NCI-H2107 treated with DMSO at 0.1 percent for 48 hours (cell line): ENCODE measurements at regions not wholly inside any gene's neighbourhood (a gene's known extent, or its start where the extent isn't known, plus 50 kb on each side); places are given as distances from the start of the nearest gene placed in this dataset.
"Not testable (repeated sequence)": the region's sequence is repeated elsewhere in the genome, so short reads cannot be mapped to it uniquely, and the experiment has no call there.

Experiments
- DNase-seq: peaks from one replicate; lab custom pipeline; 2025; ENCODE audit not compliant: unreplicated experiment; lab: John Stamatoyannopoulos, UW

DNA sequence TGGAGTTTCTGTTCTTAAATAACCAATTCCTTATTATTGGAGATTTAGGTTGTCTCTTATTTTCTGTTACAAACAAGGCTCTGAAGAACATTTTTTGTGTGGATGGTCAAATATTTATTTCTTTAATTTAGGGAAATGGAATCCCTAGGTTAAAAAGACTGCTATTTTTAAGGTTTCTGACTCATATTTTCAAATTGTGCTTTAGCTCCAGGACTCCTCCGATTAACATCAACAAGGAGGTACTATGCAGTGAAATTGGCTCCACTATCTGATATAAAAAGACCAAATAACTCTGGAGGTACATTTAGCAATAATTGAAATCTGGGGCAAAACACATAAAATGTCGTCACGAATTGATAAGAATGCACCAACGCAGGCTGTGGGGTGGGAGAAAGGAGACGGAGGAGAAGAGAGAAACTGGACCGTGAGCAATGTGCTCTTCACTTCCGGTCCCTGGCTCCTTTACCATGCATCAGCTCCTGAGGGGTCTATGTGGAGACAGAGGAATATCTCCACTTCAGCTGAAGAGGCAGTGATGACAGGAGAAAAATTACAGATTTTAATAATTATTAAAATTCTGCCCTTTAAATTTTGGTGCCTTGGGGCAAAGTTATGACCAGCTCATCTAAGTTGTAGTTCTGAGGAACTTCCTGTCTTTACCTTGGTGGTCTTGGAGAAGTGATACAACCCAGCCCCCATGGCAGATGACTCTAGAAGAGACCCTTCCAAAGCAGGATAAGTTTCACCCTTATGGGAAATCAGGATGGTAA is 90.2 kb upstream of the BTG1 start:
- DNase-seq = no peak

DNA sequence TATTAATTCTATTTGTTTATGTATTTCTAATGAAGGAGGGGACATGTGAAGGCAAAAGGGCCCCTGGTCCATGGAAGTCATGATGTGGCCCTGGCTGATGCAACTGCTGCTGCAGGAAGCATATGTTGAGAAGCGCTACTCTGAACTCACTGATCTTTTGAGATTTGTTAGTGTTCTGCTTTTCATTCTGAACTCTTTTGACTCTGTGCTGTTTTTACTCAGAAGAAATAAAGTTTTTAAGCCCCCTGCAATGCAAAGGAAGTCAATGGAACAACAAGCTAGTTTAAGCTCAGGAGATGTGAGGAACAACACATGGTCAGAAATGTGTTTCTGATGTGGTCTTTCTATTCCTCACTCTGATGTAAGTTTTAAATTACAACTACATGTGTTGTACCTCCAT is 88.9 kb upstream of the BTG1 start:
- no peak for DNase-seq

DNA sequence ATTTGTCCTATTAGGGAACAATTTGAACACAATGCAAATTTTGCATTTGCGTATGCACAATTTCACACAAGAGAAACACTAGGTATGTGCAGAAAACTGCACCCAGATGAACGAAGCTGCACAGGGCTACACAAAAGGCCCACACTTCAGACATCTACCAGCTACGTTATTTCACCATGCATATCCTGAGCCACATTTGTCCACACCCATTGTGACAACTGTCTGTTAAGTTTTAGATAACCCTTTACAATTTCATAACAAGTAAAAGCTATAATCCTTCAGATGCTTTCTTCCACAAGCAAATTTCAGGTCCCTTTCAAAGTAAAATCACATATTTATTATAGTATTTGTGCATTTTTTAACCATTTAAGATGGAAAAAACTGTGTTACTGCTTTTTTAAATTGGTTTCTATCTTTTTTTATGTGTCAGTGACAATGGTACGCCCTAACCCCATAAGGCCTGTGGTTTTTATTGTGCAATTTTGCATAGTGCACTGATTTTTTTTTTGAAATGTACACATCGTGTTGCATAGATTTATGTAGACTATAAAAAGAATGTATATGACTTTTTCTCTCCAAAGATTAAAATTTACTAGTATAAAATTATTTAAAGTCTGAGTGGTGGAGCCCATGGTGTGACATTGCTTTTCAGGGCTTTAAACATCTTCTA is 87.8 kb upstream of the BTG1 start:
- no peak for DNase-seq

DNA sequence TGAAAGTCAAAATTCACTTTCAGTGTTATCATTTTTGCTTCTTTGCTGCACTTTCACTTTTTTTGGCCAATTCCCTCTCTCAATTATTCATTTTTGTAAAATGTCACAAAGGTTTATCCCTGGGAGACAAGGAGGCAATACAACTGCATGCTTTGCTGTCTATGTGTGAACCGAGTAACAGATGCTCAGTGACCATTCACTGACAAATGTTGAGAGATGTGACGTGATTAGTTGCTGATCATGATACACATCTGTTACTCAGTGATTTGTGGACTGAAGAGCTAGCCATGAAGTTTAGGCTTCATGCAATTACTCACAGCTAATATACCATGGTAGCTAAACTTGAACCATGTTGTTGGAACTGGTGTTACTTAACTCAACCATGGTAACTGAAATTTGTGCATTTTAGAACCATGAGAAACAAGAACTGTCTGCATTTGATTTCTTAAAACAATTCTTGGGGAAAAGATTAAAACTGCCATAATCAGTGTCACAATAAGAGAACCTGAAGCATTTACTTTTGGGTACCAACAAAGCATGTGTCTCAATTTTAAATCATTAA is 86.8 kb upstream of the BTG1 start:
- DNase-seq = not testable (repeated sequence)

DNA sequence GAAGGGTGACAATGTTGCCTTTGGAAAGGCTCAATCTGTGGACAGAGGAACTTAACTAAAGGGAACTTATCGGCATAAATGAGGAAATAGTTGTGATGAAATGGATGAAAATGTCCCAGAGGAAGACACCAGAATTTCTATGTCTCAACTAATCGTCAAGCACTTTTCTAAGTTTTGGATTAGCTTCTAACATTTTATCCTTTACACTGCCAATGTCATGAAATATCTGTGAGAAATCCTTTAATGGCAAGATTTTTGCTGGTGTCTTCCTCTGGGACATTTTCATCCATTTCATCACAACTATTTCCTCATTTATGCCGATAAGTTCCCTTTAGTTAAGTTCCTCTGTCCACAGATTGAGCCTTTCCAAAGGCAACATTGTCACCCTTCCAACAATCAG is 86.3 kb upstream of the BTG1 start:
- not testable (repeated sequence) for DNase-seq

DNA sequence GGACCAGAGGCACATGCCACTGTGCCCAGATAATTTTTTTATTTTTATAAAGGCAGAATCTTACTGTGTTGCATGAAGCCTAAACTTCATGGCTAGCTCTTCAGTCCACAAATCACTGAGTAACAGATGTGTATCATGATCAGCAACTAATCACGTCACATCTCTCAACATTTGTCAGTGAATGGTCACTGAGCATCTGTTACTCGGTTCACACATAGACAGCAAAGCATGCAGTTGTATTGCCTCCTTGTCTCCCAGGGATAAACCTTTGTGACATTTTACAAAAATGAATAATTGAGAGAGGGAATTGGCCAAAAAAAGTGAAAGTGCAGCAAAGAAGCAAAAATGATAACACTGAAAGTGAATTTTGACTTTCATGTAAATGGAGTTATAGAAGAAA is 85.9 kb upstream of the BTG1 start:
- DNase-seq = not testable (repeated sequence)

DNA sequence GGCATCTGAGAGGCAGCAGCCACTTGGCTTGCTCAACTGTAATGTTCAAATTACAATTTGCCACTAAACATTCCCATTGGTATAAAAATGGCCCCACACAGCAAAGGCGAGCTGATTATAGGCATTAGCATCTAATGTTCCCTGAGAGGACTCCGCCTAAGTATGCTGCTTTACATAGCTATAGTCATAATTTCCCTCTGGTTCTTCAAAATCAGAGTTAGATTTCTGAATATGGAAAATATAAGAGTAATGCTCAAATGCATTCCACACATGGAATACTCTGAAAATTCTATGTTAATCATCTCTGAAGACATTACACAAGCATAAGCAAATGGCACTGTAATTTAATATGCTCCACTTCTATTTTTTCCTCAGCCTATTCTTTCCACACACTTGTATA is 83.7 kb upstream of the BTG1 start:
- no peak for DNase-seq

DNA sequence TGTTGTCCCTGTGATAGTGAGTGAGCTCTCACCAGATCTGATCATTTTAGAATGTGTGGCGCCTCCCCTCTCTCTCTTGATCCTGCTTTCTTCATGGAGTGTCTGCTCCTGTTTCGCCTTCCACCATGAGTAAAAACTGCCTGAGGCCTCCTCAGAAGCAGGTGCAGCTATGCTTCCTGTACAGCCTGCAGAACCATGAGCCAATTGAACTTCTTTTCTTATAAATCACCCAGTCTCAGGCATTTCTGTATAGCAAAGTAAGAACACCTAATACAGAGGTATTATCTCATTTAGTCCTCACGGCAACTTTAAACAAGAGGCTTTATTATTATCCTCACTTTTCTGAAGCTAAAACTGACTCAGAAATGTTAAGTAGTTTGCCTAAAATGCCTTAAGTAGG is 81.3 kb upstream of the BTG1 start:
- DNase-seq = no peak

DNA sequence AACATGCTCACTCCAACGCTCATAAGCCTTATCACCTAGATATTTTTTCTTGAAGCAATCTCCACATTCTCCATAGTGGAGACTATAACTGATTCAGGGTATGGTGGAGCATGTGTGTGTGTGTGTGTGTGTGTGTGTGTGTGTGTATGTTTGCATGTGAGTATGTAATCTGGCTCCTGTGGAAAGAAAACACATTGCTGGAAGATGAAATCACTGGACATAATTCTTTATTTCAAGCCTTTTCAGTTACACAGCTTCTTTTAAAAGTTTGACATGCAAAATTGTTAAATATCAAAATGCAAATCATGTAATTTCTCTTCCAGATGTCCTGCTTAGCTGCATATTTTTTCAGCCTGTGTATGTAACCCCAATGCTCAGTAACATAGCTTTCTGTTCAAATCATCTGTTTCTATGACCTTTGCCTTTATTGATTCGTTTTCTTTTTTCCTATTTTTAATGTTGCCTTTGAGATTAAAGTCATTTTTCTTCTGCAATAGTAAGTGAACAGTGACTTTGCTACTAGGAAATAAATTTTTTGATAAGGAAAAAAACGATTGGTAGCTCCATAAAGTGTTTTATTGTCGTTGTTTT is 80.5 kb upstream of the BTG1 start:
- no peak for DNase-seq

DNA sequence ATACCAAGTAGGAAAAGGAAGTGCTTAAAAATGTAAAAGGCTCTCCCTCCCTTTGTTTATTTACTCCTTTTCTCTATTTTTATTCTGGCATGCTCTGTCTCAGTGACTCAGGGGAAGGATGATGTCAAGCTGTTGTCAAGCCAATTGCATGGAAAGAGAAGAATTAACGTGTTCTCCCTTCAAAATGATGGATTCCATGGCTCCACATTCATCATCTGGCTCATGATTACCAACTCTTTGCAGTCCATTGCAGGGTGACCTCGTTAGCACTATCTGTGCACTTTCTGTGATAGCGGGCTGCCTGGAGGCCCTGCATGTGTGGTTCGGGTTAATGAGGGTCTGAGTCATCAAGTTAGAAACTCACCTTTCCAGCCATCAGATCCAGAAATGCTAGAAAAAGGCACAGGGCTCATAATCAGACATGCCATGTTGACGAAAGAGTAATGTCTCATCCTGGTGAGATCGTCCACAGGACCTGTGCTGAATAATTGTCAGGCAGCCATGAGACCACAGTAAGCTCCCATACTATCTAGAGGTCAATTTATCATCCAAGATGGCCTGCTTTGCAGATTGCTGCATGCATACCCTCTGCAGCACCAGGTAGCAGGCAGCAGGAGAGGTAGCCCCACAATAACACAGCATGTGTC is 79.2 kb upstream of the BTG1 start:
- no peak for DNase-seq

DNA sequence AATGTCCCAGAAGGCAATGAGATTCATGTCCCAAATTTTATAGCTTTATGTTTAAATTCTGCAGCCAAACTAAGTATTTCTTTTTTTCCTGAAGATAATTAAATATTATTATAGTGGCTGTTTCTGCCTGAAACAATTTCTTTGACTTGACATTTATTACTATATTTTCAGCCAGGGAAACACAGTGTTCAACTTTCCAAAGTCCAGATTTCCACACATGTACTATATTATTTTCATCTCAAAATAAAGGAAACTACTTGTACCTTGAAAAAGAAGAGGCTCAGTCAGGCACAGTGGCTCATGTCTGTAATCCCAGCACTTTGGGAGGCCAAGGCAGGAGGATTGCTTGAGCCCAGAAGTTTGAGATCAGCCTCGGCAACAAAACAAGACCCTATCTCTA is 77.8 kb upstream of the BTG1 start:
- DNase-seq = no peak

DNA sequence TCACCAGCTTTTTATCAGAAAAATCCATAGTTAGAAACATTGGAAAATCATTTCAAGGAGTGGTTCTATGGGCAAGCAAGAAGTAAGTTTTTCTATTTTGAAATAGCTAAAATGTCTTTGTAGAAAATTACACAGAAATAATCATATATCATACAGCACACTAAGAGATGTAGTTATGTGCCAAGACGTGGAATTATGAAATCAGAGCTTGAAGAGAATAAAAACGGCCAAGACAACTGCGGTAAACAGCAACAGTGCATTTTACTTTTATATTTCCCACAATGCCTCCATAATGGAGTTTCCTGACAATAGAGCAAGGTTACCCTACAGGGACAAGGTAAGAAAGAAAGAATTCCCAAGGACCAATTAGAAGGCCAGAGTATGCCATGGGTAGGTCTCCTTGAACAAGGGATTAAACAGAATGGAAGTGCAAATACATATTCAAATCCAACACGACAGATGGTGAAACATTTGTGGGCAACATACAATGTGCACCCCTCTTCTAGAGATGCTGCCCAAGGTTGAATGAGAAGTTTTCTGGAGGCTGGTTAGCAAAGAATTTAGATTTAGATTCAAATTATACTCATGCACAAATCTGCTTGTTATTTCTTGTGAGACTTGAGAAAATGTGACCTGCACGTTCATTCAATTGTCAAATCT is 76.1 kb upstream of the BTG1 start:
- no peak for DNase-seq

DNA sequence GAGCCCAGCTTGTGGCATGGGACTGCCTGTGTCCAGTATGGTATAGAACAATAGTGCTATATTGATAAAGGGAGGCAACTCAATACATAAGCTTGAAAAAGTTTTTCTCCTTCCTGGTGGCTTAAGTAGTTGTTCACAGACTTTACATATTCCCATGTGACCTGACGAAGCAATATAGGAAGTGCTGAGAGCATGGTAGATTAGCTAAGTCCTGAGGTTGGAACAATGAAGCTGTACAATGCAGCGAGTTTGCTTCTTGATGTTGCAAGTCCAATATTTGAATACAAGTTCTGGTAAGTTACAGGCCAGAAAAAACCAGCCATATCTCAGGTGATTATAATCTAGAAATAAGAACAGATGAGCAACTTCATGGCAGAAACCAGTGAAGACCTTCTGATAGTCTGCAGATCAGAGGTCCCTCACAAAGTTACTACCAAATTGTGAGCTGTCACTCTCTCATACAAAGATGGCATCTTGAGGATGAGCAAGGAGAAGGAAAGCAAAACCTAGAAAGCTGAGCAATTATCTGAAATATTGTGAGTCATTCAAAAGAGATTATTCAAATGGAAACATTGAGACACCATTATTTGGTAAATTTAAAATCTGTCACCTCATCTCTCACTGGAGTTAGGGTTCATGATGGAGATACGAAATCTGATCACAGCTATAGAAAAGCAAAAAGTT is 72.9 kb upstream of the BTG1 start:
- DNase-seq = no peak

DNA sequence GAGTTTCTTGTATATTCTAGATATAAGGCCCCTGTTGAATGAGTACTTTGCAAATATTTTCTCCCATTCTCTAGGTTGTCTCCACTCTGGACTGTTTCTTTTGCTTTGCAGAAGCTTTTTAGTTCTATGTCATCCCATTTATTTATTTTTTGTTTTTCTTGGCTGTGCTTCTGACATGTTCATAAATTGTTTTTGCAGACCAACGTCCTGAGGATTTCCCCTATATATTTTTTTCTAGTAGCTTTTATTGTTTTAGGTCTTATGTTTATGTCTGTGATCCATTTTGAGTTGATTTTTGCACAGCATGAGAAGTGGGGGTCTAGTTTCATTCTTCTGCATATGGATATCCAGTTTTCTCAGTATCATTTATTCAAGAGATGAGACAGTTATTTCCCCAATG is 70.4 kb upstream of the BTG1 start:
- DNase-seq = no peak

DNA sequence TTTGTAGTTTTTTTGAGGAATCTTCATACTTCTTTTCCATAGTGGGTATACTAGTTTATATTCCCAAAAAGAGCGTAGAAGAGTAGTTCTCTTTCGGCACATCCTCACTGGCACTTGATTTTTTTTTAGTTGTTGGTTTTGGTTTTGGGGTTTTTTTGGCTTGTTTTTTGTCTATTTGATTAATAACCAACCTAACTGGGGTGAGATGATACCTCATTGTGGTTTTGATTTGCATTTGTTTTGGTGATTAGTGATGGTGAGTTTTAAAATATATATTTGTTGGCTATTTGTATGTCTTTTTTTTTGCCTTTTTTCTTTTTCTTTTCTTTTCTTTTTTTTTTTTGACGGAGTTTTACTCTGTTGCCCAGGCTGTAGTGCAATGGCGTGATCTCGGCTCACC is 69.7 kb upstream of the BTG1 start:
- no peak for DNase-seq

DNA sequence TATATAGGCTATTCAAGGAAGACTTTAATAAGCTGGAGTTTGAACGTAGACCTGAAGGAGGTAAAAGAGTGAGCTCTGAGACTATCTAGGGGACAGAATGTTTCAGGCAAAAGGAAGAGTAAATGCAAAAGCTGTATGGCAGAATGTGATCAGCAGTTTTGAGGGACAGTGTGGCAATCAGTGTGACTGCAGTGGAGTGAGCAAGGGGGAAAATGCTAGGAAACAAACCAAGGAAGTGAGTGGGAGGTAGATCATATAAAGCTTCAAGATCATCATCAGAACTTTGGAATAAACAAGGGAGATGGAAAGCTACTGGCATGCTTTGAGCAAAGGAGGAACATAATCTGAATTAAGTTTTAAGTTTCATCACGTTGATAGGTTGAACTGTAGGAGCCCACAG is 67.5 kb upstream of the BTG1 start:
- DNase-seq = no peak

DNA sequence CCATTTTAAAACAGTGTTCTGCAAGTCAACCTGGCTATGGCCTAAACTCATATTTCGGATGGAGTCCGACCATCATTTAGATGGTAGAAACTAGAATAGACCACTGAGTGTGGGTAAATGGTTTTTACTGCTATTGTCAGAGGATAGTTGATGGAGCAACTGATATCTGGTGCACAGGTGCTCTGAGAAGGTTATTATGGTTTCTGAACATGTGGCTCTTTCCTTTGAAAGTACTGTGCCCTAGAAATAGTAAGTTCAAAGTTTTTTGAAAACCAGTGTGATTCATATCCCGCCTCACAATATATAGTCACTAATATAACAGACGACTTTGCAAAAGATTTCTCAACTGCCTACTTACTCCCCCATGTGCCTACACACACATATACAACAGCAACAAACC is 64.4 kb upstream of the BTG1 start:
- DNase-seq = no peak

DNA sequence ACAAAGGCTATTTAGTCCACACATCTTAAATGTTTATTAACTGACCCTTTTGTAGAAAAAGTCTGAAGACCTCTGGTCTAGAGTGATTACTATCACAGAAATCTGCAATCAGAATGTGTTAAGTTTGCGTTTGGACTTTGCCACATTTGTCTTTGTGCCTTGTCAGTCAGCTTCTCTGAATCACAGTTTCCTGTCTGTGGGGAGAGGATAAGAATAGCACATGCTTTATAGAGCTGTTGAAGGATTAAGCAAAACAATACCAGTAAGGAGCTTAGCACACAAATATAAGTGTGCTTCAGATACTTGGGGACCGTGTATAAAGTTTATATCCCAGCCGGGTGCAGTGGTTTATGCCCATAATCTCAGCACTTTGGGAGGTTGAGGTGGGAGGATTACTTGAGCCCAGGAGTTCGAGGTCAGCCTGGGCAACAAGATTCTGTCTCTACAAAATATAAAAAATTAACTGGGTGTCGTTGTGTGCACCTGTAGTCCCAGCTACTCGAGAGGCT is 63.0 kb upstream of the BTG1 start:
- no peak for DNase-seq

DNA sequence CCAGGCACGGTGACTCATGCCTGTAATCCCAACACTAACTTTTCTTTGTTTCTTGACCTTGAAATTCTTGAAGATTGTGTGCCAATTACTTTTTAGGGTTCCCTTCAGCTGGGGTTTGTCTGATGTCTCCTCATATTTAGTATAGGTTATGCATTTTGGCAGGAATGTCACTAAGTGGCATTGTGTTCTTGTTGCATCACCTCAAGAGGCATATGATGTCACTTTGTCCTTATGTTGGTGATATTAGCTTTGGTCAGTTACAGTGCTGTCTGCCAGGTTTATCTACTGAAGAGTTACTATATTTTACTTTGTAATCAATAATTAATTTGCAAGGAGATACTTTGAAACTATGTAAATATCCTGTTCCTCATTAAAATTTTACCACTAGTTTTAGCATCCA is 61.0 kb upstream of the BTG1 start:
- no peak for DNase-seq

DNA sequence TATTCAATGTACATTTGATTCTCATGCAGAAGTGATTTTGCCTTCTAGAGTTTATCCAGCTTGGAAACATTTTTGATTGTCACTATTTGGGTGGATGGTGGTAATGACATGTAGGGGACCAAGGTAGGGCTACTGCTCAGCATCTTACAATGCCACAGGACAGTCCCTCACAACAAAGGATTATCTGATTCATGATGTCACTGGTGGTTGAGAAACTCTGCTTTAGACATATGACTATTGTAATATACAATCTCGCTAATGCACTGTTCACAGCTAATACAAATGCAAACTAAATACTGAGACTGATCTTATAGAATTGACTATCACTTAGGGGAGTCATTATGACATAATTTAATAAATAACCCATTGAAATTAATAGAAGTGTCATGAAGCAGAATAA is 60.4 kb upstream of the BTG1 start:
- DNase-seq = no peak
